Uterus (tissue), 3 donors: ENCODE measurements at regions not wholly inside any gene's neighbourhood (a gene's known extent, or its start where the extent isn't known, plus 50 kb on each side); places are given as distances from the start of the nearest gene placed in this dataset.

Experiments used
- DNase-seq, 2 donors: peaks; one replicate each; pipeline ENCODE4 v3.0.0-alpha.2; 2019 to 2020
- H3K27ac ChIP-seq, 2 donors: fragments of 200-600 bp; sonication (generic); 1 replicate in 1 of 2; 2 replicates in 1 of 2; pipeline ENCODE4 v1.5.1; 2016 to 2018
- H3K27me3 ChIP-seq, 2 donors: fragments of 200-600 bp; sonication (generic); one replicate each; pipeline ENCODE4 v1.5.1; 2018 to 2019; ENCODE audit warnings: control low read depth in 1 of 2
- H3K36me3 ChIP-seq, 2 donors: fragments of 200-600 bp; sonication (generic); one replicate each; pipeline ENCODE4 v1.5.1; 2019; ENCODE audit warnings: control low read depth in 1 of 2
- H3K4me1 ChIP-seq, 2 donors: fragments of 200-600 bp; sonication (generic); one replicate each; pipeline ENCODE4 v1.5.1; 2018 to 2019; ENCODE audit warnings: control low read depth in 1 of 2
- H3K4me3 ChIP-seq, 2 donors: fragments of 200-600 bp; sonication (generic); 1 replicate in 1 of 2; 2 replicates in 1 of 2; pipeline ENCODE4 v1.5.1; 2018 to 2019; ENCODE audit warnings: mild to moderate bottlenecking in 1 of 2
- H3K9me3 ChIP-seq, 2 donors: fragments of 200-600 bp; sonication (generic); one replicate each; pipeline ENCODE4 v1.5.1; 2019; ENCODE audit warnings: control low read depth in 1 of 2
- CTCF ChIP-seq, 4 experiments: fragments of 200-600 bp in 2 of 4; fragments of 450-650 bp in 2 of 4; sonication (generic) in 2 of 4; IDR thresholded peaks; one replicate each; pipeline ENCODE4 v1.5.1; 2016 to 2019; ENCODE audit warnings: antibody characterized with exemption in 4 of 4, mild to moderate bottlenecking in 2 of 4, moderate library complexity in 1 of 4
- POLR2A ChIP-seq, 2 donors: fragments of 450-650 bp; IDR thresholded peaks; one replicate each; pipeline ENCODE4 v1.6.1; 2016; ENCODE audit warnings: antibody characterized with exemption in 2 of 2, mild to moderate bottlenecking in 1 of 2, moderate library complexity in 1 of 2
- intact Hi-C: fragments of 100-400 bp; cut with DNase I; formaldehyde crosslinking; loops from one replicate; pipeline ENCODE4 v1.15.1; 2023; ENCODE audit warnings: low total_unique reads
- donor health status: DM: yes; HTN: yes; CAD: no.

- H3K9me3 ChIP-seq = no peaks in the 10 kb centered on the region
- H3K4me3 ChIP-seq = no peak overlapping the region
- no peaks in the 10 kb centered on the region for H3K36me3 ChIP-seq
- no peak overlapping the region for H3K27ac ChIP-seq
- TF ChIP-seq POLR2A (IDR thresholded peaks at IDR 0.05) = no peak
- no peak for TF ChIP-seq CTCF (IDR thresholded peaks at IDR 0.05)
- no peaks in the 10 kb centered on the region for H3K4me1 ChIP-seq
- no peak for DNase-seq
- H3K27me3 ChIP-seq = peaks cover 0 to 7% of the 10 kb centered on the region in 2 donors
- intact Hi-C loops = no loop called here
These were observed 275.3 kb downstream of the INSIG2 start for GRCh38 chr2:118363604-118364003.

GRCh38 chr2:118356051-118356450, 267.8 kb downstream of the INSIG2 start:
- Histone ChIP-seq H3K4me3 (no peak overlapping the region), H3K27ac (no peak overlapping the region), H3K36me3 (no peaks in the 10 kb centered on the region), H3K4me1 (no peaks in the 10 kb centered on the region), H3K27me3 (peaks cover 0 to 7% of the 10 kb centered on the region in 2 donors), H3K9me3 (no peaks in the 10 kb centered on the region)
- TF ChIP-seq POLR2A (IDR thresholded peaks at IDR 0.05) (no peak), CTCF (IDR thresholded peaks at IDR 0.05) (no peak)
- intact Hi-C loops = no loop called here
- no peak for DNase-seq

- intact Hi-C loops = no loop called here
- no peak overlapping the region for H3K4me3 ChIP-seq
- no peaks in the 10 kb centered on the region for H3K27me3 ChIP-seq
- no peak for TF ChIP-seq POLR2A (IDR thresholded peaks at IDR 0.05)
- TF ChIP-seq CTCF (IDR thresholded peaks at IDR 0.05) = no peak
- no peaks in the 10 kb centered on the region for H3K4me1 ChIP-seq
- no peak for DNase-seq
- H3K36me3 ChIP-seq = no peaks in the 10 kb centered on the region
- H3K27ac ChIP-seq = no peak overlapping the region
- no peaks in the 10 kb centered on the region for H3K9me3 ChIP-seq
These were observed 263.5 kb downstream of the INSIG2 start for GRCh38 chr2:118351796-118352195.

GRCh38 chr2:118350621-118351020, 262.4 kb downstream of the INSIG2 start:
- Histone ChIP-seq H3K4me1 (no peaks in the 10 kb centered on the region), H3K36me3 (no peaks in the 10 kb centered on the region), H3K27ac (no peak overlapping the region), H3K4me3 (no peak overlapping the region), H3K27me3 (no peaks in the 10 kb centered on the region), H3K9me3 (no peaks in the 10 kb centered on the region)
- no peak for DNase-seq
- intact Hi-C loops = no loop called here
- no peak for TF ChIP-seq CTCF (IDR thresholded peaks at IDR 0.05)
- no peak for TF ChIP-seq POLR2A (IDR thresholded peaks at IDR 0.05)

- H3K27me3 ChIP-seq = no peaks in the 10 kb centered on the region
- no peak for DNase-seq
- H3K9me3 ChIP-seq = no peaks in the 10 kb centered on the region
- no peak for TF ChIP-seq CTCF (IDR thresholded peaks at IDR 0.05)
- intact Hi-C loops = no loop called here
- H3K4me3 ChIP-seq = no peak overlapping the region
- H3K4me1 ChIP-seq = no peaks in the 10 kb centered on the region
- no peak overlapping the region for H3K27ac ChIP-seq
- no peaks in the 10 kb centered on the region for H3K36me3 ChIP-seq
These were observed 261.1 kb downstream of the INSIG2 start for GRCh38 chr2:118349365-118349764.
